ENCODE measurements at regions not wholly inside any gene's neighbourhood (a gene's known extent, or its start where the extent isn't known, plus 50 kb on each side); places are given as distances from the start of the nearest gene placed in this dataset.

- Histone ChIP-seq H3K9ac (ENCODE audit: low read length) (no peak overlapping the region), H3F3A (ENCODE audit: insufficient read depth, low read length) (no peaks in the 10 kb centered on the region), H3K27me3 (replicated peaks; ENCODE audit: insufficient read depth, low read length) (peaks cover 56% of the 10 kb centered on the region), H3K79me2 (ENCODE audit: low read length) (no peaks in the 10 kb centered on the region), H3K9me2 (replicated peaks; ENCODE audit: insufficient read depth, low read length) (no peaks in the 10 kb centered on the region), H2AFZ (ENCODE audit: low read length) (no peak overlapping the region), H3K27ac (ENCODE audit: low read length) (no peak overlapping the region), H3K4me3 (ENCODE audit: low read length) (no peak overlapping the region), H3K4me2 (ENCODE audit: low read depth, low read length) (no peak overlapping the region), H4K20me1 (ENCODE audit: insufficient read depth, low read length) (no peaks in the 10 kb centered on the region), H3K9me3 (replicated peaks; ENCODE audit: insufficient read depth, low read length) (no peaks in the 10 kb centered on the region), H3K4me1 (ENCODE audit: low read length) (no peaks in the 10 kb centered on the region), H3K36me3 (replicated peaks; ENCODE audit: insufficient read depth, low read length) (no peaks in the 10 kb centered on the region)
- no peak for DNase-seq
- TF ChIP-seq CTCF (IDR thresholded peaks at IDR 0.05; ENCODE audit: low read length): no peak
- no peak for TF ChIP-seq EZH2phosphoT487 (IDR thresholded peaks at IDR 0.05; ENCODE audit: low read length)
- no peak for TF ChIP-seq EZH2 (optimal IDR thresholded peaks at IDR 0.05; ENCODE audit: low read depth, low read length)
Measured at GRCh38 chr2:240304746-240305161, 130.7 kb upstream of the GPC1 start.

GRCh38 chr2:240305369-240305962 is 130.0 kb upstream of the GPC1 start:
- no peaks in the 10 kb centered on the region for H3K9me2 ChIP-seq (replicated peaks; ENCODE audit: insufficient read depth, low read length)
- no peak for DNase-seq
- no peak overlapping the region for H3K4me2 ChIP-seq (ENCODE audit: low read depth, low read length)
- H3K9ac ChIP-seq (ENCODE audit: low read length): no peak overlapping the region
- no peak overlapping the region for H2AFZ ChIP-seq (ENCODE audit: low read length)
- H4K20me1 ChIP-seq (ENCODE audit: insufficient read depth, low read length): no peaks in the 10 kb centered on the region
- H3K36me3 ChIP-seq (replicated peaks; ENCODE audit: insufficient read depth, low read length): no peaks in the 10 kb centered on the region
- TF ChIP-seq EZH2phosphoT487 (IDR thresholded peaks at IDR 0.05; ENCODE audit: low read length) (no peak), CTCF (IDR thresholded peaks at IDR 0.05; ENCODE audit: low read length) (no peak), EZH2 (optimal IDR thresholded peaks at IDR 0.05; ENCODE audit: low read depth, low read length) (no peak)
- H3K9me3 ChIP-seq (replicated peaks; ENCODE audit: insufficient read depth, low read length): no peaks in the 10 kb centered on the region
- no peak overlapping the region for H3K27ac ChIP-seq (ENCODE audit: low read length)
- H3K79me2 ChIP-seq (ENCODE audit: low read length): no peaks in the 10 kb centered on the region
- H3K4me3 ChIP-seq (ENCODE audit: low read length): no peak overlapping the region
- H3K27me3 ChIP-seq (replicated peaks; ENCODE audit: insufficient read depth, low read length): peaks cover 58% of the 10 kb centered on the region
- H3F3A ChIP-seq (ENCODE audit: insufficient read depth, low read length): no peaks in the 10 kb centered on the region
- H3K4me1 ChIP-seq (ENCODE audit: low read length): no peaks in the 10 kb centered on the region

- Histone ChIP-seq H3K27me3 (replicated peaks; ENCODE audit: insufficient read depth, low read length) (peaks cover 58% of the 10 kb centered on the region), H2AFZ (ENCODE audit: low read length) (no peak overlapping the region), H3K9me3 (replicated peaks; ENCODE audit: insufficient read depth, low read length) (no peaks in the 10 kb centered on the region), H4K20me1 (ENCODE audit: insufficient read depth, low read length) (no peaks in the 10 kb centered on the region), H3K27ac (ENCODE audit: low read length) (no peak overlapping the region), H3K4me2 (ENCODE audit: low read depth, low read length) (no peak overlapping the region), H3K4me1 (ENCODE audit: low read length) (no peaks in the 10 kb centered on the region), H3F3A (ENCODE audit: insufficient read depth, low read length) (no peaks in the 10 kb centered on the region), H3K79me2 (ENCODE audit: low read length) (no peaks in the 10 kb centered on the region), H3K9ac (ENCODE audit: low read length) (no peak overlapping the region), H3K9me2 (replicated peaks; ENCODE audit: insufficient read depth, low read length) (no peaks in the 10 kb centered on the region), H3K36me3 (replicated peaks; ENCODE audit: insufficient read depth, low read length) (no peaks in the 10 kb centered on the region), H3K4me3 (ENCODE audit: low read length) (no peak overlapping the region)
- no peak for TF ChIP-seq CTCF (IDR thresholded peaks at IDR 0.05; ENCODE audit: low read length)
- TF ChIP-seq EZH2 (optimal IDR thresholded peaks at IDR 0.05; ENCODE audit: low read depth, low read length): no peak
- TF ChIP-seq EZH2phosphoT487 (IDR thresholded peaks at IDR 0.05; ENCODE audit: low read length): no peak
- no peak for DNase-seq
Measured at GRCh38 chr2:240306185-240306584, 129.3 kb upstream of the GPC1 start.
